Spleen (tissue), 11 donors: ENCODE measurements at regions not wholly inside any gene's neighbourhood (a gene's known extent, or its start where the extent isn't known, plus 50 kb on each side); places are given as distances from the start of the nearest gene placed in this dataset.
A peak's percentile ranks its signal among the peaks of the same experiment; 100 is the strongest.

Source experiments
- DNase-seq: peaks from one replicate; pipeline ENCODE4 v3.0.0-alpha.2; 2020
- H3K27ac ChIP-seq, 8 donors: fragments of 200-600 bp; sonication (generic) in 7 of 8; 1 replicate in 4 of 8; 2 replicates in 4 of 8; pipeline versions ENCODE4 v1.5.0 to v1.8.0; 2016 to 2021; ENCODE audit warnings: inconsistent platforms in 4 of 8, mild to moderate bottlenecking in 4 of 8, moderate library complexity in 1 of 8
- H3K27me3 ChIP-seq, 7 donors: fragments of 200-600 bp; sonication (generic) in 6 of 7; replicated peaks in 1 of 7; 1 replicate in 4 of 7; 2 replicates in 3 of 7; pipeline versions ENCODE4 v1.5.0 to v1.8.0; 2016 to 2021; ENCODE audit warnings: inconsistent platforms in 3 of 7, mild to moderate bottlenecking in 1 of 7
- H3K36me3 ChIP-seq, 6 donors: fragments of 200-600 bp; sonication (generic) in 5 of 6; 1 replicate in 4 of 6; 2 replicates in 2 of 6; pipeline versions ENCODE4 v1.5.0 to v1.8.0; 2016 to 2021; ENCODE audit warnings: inconsistent platforms in 2 of 6
- H3K4me1 ChIP-seq, 6 donors: fragments of 200-600 bp; sonication (generic) in 5 of 6; 1 replicate in 3 of 6; 2 replicates in 3 of 6; pipeline versions ENCODE4 v1.5.0 to v1.8.0; 2016 to 2021; ENCODE audit warnings: inconsistent platforms in 3 of 6
- H3K4me3 ChIP-seq, 8 donors: fragments of 200-600 bp; sonication (generic) in 7 of 8; 1 replicate in 4 of 8; 2 replicates in 4 of 8; pipeline versions ENCODE4 v1.5.0 to v1.8.0; 2016 to 2021; ENCODE audit warnings: inconsistent platforms in 4 of 8, mild to moderate bottlenecking in 4 of 8, moderate library complexity in 2 of 8
- H3K9me3 ChIP-seq, 8 donors: fragments of 200-600 bp; sonication (generic) in 7 of 8; 1 replicate in 4 of 8; 2 replicates in 4 of 8; pipeline versions ENCODE4 v1.5.0 to v1.8.0; 2016 to 2021; ENCODE audit warnings: inconsistent platforms in 4 of 8
- CTCF ChIP-seq, 11 experiments: fragments of 200-600 bp in 7 of 11; fragments of 450-650 bp in 4 of 11; sonication (generic) in 4 of 11; IDR thresholded peaks in 8 of 11; conservative IDR thresholded peaks in 3 of 11; 1 replicate in 7 of 11; 2 replicates in 4 of 11; pipeline versions ENCODE4 v1.4.0 to v1.8.0; 2016 to 2021; ENCODE audit warnings: antibody characterized with exemption in 11 of 11, inconsistent platforms in 4 of 11, mild to moderate bottlenecking in 1 of 11
- POLR2A ChIP-seq, 3 donors: fragments of 450-650 bp; IDR thresholded peaks; one replicate each; pipeline ENCODE4 v1.5.1; 2017; ENCODE audit warnings: antibody characterized with exemption in 3 of 3, mild to moderate bottlenecking in 1 of 3
- POLR2AphosphoS5 ChIP-seq, 3 donors: sonication (generic); formaldehyde crosslinking; IDR thresholded peaks; one replicate each; pipeline ENCODE4 v1.5.1; 2017; ENCODE audit warnings: antibody characterized with exemption in 3 of 3
- WGBS, 5 donors: extraction: QIAGEN DNeasy Blood & Tissue Kit in 3 of 5; methylation state at CpG; one replicate each; pipeline versions ENCODE4 v1.1.5 to v1.1.7; 2013 to 2018; 5-methylcytosine and 5-hydroxymethylcytosine counted together
- intact Hi-C: fragments of 100-400 bp; cut with DNase I; formaldehyde crosslinking; loops from one replicate; pipeline ENCODE4 v1.15.0; 2023; ENCODE audit warnings: low total_unique reads
- donor health status: healthy with polysubstance abuse.
- donor health status: DM: no; HTN: no; CAD: no; lungs with moderate emphysema.
- donor health status: DM: no; HTN: no; CAD: no.
- donor health status: Bipolar disorder and iron deficiency.
- donor health status: healthy.
- donor health status: DM: no; HTN: no; CAD: no.
- donor health status: DM: yes; HTN: yes; CAD: no.

GRCh38 chr7:51645255-51645654 is 328.6 kb upstream of the COBL start:
- H3K27ac ChIP-seq, result no peak overlapping the region
- H3K36me3 ChIP-seq, result no peaks in the 10 kb centered on the region
- peaks cover 0 to 16% (median 0%) of the 10 kb centered on the region in 8 donors for H3K9me3 ChIP-seq
- no peak for DNase-seq
- no peaks in the 10 kb centered on the region for H3K27me3 ChIP-seq
- 73 to 78% (median 74%) methylated on average over 11 of the region's 11 CpGs for WGBS, 5 donors
- intact Hi-C loops, result no loop called here
- H3K4me3 ChIP-seq, result no peak overlapping the region
- no peak for TF ChIP-seq CTCF (IDR thresholded peaks at IDR 0.05 in 8 of 11, conservative IDR thresholded peaks at IDR 0.05 in 3 of 11)
- TF ChIP-seq POLR2AphosphoS5 (IDR thresholded peaks at IDR 0.05), result no peak
- TF ChIP-seq POLR2A (IDR thresholded peaks at IDR 0.05), result no peak
- H3K4me1 ChIP-seq, result peaks cover 0 to 10% (median 0%) of the 10 kb centered on the region in 6 donors

GRCh38 chr7:51644216-51644615 is 327.6 kb upstream of the COBL start:
- TF ChIP-seq POLR2AphosphoS5 (IDR thresholded peaks at IDR 0.05) (no peak), CTCF (IDR thresholded peaks at IDR 0.05 in 8 of 11, conservative IDR thresholded peaks at IDR 0.05 in 3 of 11) (no peak), POLR2A (IDR thresholded peaks at IDR 0.05) (no peak)
- WGBS, 5 donors, result 75 to 98% (median 91%) methylated on average over 2 of the region's 2 CpGs
- Histone ChIP-seq H3K27me3 (no peaks in the 10 kb centered on the region), H3K27ac (no peak overlapping the region), H3K9me3 (peaks cover 0 to 16% (median 0%) of the 10 kb centered on the region in 8 donors), H3K36me3 (no peaks in the 10 kb centered on the region), H3K4me1 (peaks cover 0 to 10% (median 0%) of the 10 kb centered on the region in 6 donors), H3K4me3 (no peak overlapping the region)
- intact Hi-C loops, result no loop called here
- DNase-seq, result no peak

- Histone ChIP-seq H3K4me1 (peaks cover 0 to 10% (median 0%) of the 10 kb centered on the region in 6 donors), H3K4me3 (no peak overlapping the region), H3K9me3 (peaks cover 0 to 17% (median 0%) of the 10 kb centered on the region in 8 donors), H3K27ac (peak overlapping the region in 4 of 8 donors; percentile 39 to 69 (median 47)), H3K36me3 (no peaks in the 10 kb centered on the region), H3K27me3 (no peaks in the 10 kb centered on the region)
- intact Hi-C loops, result no loop called here
- WGBS, 5 donors, result 49 to 64% (median 62%) methylated on average over 9 of the region's 9 CpGs
- DNase-seq, result no peak
- TF ChIP-seq POLR2AphosphoS5 (IDR thresholded peaks at IDR 0.05), result peak in 2 of 3 donors; percentile 36 to 45
- no peak for TF ChIP-seq CTCF (IDR thresholded peaks at IDR 0.05 in 8 of 11, conservative IDR thresholded peaks at IDR 0.05 in 3 of 11)
Observed at GRCh38 chr7:51640841-51641240, 324.2 kb upstream of the COBL start.

- intact Hi-C loops, result no loop called here
- peaks cover 0 to 14% (median 0%) of the 10 kb centered on the region in 8 donors for H3K9me3 ChIP-seq
- 76 to 84% (median 78%) methylated on average over 12 of the region's 12 CpGs for WGBS, 5 donors
- TF ChIP-seq POLR2AphosphoS5 (IDR thresholded peaks at IDR 0.05), result no peak
- TF ChIP-seq CTCF (IDR thresholded peaks at IDR 0.05 in 8 of 11, conservative IDR thresholded peaks at IDR 0.05 in 3 of 11), result no peak
- TF ChIP-seq POLR2A (IDR thresholded peaks at IDR 0.05), result no peak
- no peak for DNase-seq
- H3K36me3 ChIP-seq, result no peaks in the 10 kb centered on the region
- peaks cover 0 to 10% (median 0%) of the 10 kb centered on the region in 6 donors for H3K4me1 ChIP-seq
- H3K4me3 ChIP-seq, result no peak overlapping the region
- H3K27ac ChIP-seq, result peak overlapping the region in 2 of 8 donors; percentile 39 to 69
- H3K27me3 ChIP-seq, result no peaks in the 10 kb centered on the region
Observed at GRCh38 chr7:51639661-51640334, 323.2 kb upstream of the COBL start.
